MCF 10A (cell line): ENCODE measurements at regions not wholly inside any gene's neighbourhood (a gene's known extent, or its start where the extent isn't known, plus 50 kb on each side); places are given as distances from the start of the nearest gene placed in this dataset. TPM values are rescaled to one million over a fixed set of nuclear protein-coding genes. Genes with fewer than 3 reads are reported as not detected.

ENCODE experiments used
- microRNA-seq: library from miRNA; unstranded; fragments of <30 nt; microRNA quantifications from one replicate; pipeline ENCODE4 v1.2.0, GENCODE V29; 2022

Small RNAs in the stretch of these regions (microRNA-seq; reads per million reads assigned to microRNA genes)
- gene MIR4316: not detected
